ENCODE measurements at regions not wholly inside any gene's neighbourhood (a gene's known extent, or its start where the extent isn't known, plus 50 kb on each side); places are given as distances from the start of the nearest gene placed in this dataset.

GRCh38 chr20:48015943-48016723, 230.9 kb upstream of the SULF2 start:
- no peak for TF ChIP-seq CTCF (conservative IDR thresholded peaks at IDR 0.05; ENCODE audit: low read length)
- TF ChIP-seq EZH2phosphoT487 (IDR thresholded peaks at IDR 0.05; ENCODE audit: borderline replicate concordance): no peak
